Lower leg skin (tissue), 3 donors: ENCODE measurements at regions not wholly inside any gene's neighbourhood (a gene's known extent, or its start where the extent isn't known, plus 50 kb on each side); places are given as distances from the start of the nearest gene placed in this dataset.

Experiments used
- CTCF ChIP-seq, 3 donors: fragments of 450-650 bp; IDR thresholded peaks; one replicate each; pipeline ENCODE4 v1.5.1; 2016; ENCODE audit warnings: antibody characterized with exemption in 3 of 3, mild to moderate bottlenecking in 3 of 3, moderate library complexity in 2 of 3
- POLR2A ChIP-seq, 2 donors: fragments of 450-650 bp; IDR thresholded peaks; one replicate each; pipeline ENCODE4 v1.6.1; 2016 to 2017; ENCODE audit warnings: antibody characterized with exemption in 2 of 2, mild to moderate bottlenecking in 1 of 2, moderate library complexity in 1 of 2

- no peak for TF ChIP-seq CTCF (IDR thresholded peaks at IDR 0.05)
- TF ChIP-seq POLR2A (IDR thresholded peaks at IDR 0.05) = no peak
These were observed 94.9 kb upstream of the MKLN1 start for GRCh38 chr7:131232768-131233167.
